ENCODE measurements at regions not wholly inside any gene's neighbourhood (a gene's known extent, or its start where the extent isn't known, plus 50 kb on each side); places are given as distances from the start of the nearest gene placed in this dataset.

DNA sequence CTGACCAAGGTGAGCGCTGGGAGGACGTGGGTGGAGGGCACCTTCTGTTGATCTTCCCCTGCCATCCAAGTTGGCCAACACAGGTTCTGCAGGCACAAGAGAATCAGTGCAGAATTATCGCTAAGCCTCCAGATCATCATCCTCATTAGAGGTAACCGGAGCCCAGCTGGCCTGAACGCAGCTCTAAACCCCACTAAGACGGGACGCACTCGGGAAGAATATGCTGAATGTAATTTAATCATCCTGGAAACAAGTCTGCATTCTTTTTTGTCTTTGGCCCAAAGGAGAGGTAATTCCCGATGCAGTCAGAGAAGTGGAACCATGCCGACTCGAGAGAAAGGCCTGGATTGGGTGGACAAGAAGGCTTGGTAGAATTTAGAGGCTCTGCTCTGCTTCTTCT is 111.0 kb upstream of the GSC start:
- Histone ChIP-seq H3K4me1 (ENCODE audit: control insufficient read depth in 2 of 2, insufficient read depth in 2 of 2, low read length in 2 of 2) (no peaks in the 10 kb centered on the region), H3K9me3 (ENCODE audit: control insufficient read depth in 2 of 2, low read length in 2 of 2) (no peaks in the 10 kb centered on the region), H3K9ac (ENCODE audit: low read depth in 1 of 2, low read length in 2 of 2) (no peak overlapping the region), H3K36me3 (ENCODE audit: control insufficient read depth in 2 of 2, insufficient read depth in 2 of 2, low read length in 2 of 2) (no peaks in the 10 kb centered on the region), H3K4me3 (ENCODE audit: low read length in 2 of 2) (no peak overlapping the region), H3K27ac (ENCODE audit: low read depth in 2 of 2, low read length in 2 of 2) (no peak overlapping the region), H3K27me3 (ENCODE audit: control insufficient read depth in 2 of 2, insufficient read depth in 2 of 2, low read length in 2 of 2) (no peaks in the 10 kb centered on the region)

DNA sequence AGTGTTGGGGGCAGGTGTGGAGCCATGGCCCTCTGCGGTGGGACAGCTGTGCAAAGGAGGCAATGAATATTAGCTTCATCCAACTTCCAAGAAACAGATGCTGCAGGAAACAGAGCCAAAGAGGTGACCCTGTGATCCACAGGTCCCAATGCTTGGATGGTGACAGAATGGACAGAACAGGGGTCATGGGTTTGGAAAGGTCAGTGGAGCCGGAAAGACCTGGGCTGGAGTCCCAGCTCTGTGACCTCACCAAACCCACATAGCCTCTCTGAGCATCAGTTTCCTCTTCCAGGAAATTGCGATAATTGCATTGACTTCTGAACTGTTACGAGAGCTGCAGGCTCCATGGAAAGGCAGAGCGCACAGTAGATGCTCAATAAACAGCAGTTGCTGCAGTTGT is 110.2 kb upstream of the GSC start:
- no peaks in the 10 kb centered on the region for H3K9me3 ChIP-seq (ENCODE audit: control insufficient read depth in 2 of 2, low read length in 2 of 2)
- H3K36me3 ChIP-seq (ENCODE audit: control insufficient read depth in 2 of 2, insufficient read depth in 2 of 2, low read length in 2 of 2), result no peaks in the 10 kb centered on the region
- no peak overlapping the region for H3K9ac ChIP-seq (ENCODE audit: low read depth in 1 of 2, low read length in 2 of 2)
- no peak overlapping the region for H3K4me3 ChIP-seq (ENCODE audit: low read length in 2 of 2)
- H3K27me3 ChIP-seq (ENCODE audit: control insufficient read depth in 2 of 2, insufficient read depth in 2 of 2, low read length in 2 of 2), result no peaks in the 10 kb centered on the region
- no peaks in the 10 kb centered on the region for H3K4me1 ChIP-seq (ENCODE audit: control insufficient read depth in 2 of 2, insufficient read depth in 2 of 2, low read length in 2 of 2)
- H3K27ac ChIP-seq (ENCODE audit: low read depth in 2 of 2, low read length in 2 of 2), result no peak overlapping the region

DNA sequence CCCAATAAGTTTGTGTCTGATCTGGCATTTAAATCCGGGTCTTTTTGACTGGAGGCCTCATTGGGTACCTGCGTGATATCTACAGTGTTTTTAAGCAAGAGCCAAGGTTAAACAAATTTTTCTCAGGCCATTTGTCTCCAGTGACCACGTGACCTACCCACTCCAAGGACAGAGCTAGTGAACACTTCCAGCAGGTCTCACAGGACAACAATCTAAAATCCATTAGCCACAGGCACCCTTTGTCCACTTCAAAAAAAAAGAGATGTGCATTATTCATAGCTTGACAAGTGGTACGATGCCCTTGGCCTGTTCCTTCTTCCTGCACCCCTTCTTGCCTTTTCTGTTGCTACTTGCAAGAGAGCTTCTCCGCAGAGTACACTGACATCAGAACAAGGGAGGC is 109.6 kb upstream of the GSC start:
- no peak overlapping the region for H3K9ac ChIP-seq (ENCODE audit: low read depth in 1 of 2, low read length in 2 of 2)
- H3K36me3 ChIP-seq (ENCODE audit: control insufficient read depth in 2 of 2, insufficient read depth in 2 of 2, low read length in 2 of 2), result no peaks in the 10 kb centered on the region
- no peaks in the 10 kb centered on the region for H3K9me3 ChIP-seq (ENCODE audit: control insufficient read depth in 2 of 2, low read length in 2 of 2)
- H3K4me3 ChIP-seq (ENCODE audit: low read length in 2 of 2), result no peak overlapping the region
- no peak overlapping the region for H3K27ac ChIP-seq (ENCODE audit: low read depth in 2 of 2, low read length in 2 of 2)
- H3K27me3 ChIP-seq (ENCODE audit: control insufficient read depth in 2 of 2, insufficient read depth in 2 of 2, low read length in 2 of 2), result no peaks in the 10 kb centered on the region
- H3K4me1 ChIP-seq (ENCODE audit: control insufficient read depth in 2 of 2, insufficient read depth in 2 of 2, low read length in 2 of 2), result no peaks in the 10 kb centered on the region

DNA sequence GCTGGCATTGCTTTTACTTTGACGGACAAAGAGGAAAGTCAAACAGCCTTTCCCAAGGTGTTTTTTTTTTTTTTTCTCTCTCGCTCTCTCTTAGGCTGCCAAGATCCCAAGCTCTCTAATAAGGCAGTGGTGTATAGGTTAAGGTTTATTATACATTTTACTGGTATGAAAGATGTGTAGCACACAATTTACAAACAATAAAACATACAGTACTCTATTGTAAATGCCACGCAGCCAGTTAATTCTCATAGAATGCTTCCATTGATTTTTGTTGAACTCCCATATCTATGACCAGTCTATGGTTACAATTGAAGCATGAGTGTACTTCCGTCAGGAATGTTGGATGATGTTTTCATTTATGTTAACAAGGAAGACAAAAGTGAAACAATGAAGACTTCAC is 106.4 kb upstream of the GSC start:
- H3K9me3 ChIP-seq (ENCODE audit: control insufficient read depth in 2 of 2, low read length in 2 of 2), result no peaks in the 10 kb centered on the region
- no peaks in the 10 kb centered on the region for H3K4me1 ChIP-seq (ENCODE audit: control insufficient read depth in 2 of 2, insufficient read depth in 2 of 2, low read length in 2 of 2)
- H3K27ac ChIP-seq (ENCODE audit: low read depth in 2 of 2, low read length in 2 of 2), result no peak overlapping the region
- no peak overlapping the region for H3K9ac ChIP-seq (ENCODE audit: low read depth in 1 of 2, low read length in 2 of 2)
- H3K27me3 ChIP-seq (ENCODE audit: control insufficient read depth in 2 of 2, insufficient read depth in 2 of 2, low read length in 2 of 2), result no peaks in the 10 kb centered on the region
- H3K36me3 ChIP-seq (ENCODE audit: control insufficient read depth in 2 of 2, insufficient read depth in 2 of 2, low read length in 2 of 2), result no peaks in the 10 kb centered on the region
- no peak overlapping the region for H3K4me3 ChIP-seq (ENCODE audit: low read length in 2 of 2)

DNA sequence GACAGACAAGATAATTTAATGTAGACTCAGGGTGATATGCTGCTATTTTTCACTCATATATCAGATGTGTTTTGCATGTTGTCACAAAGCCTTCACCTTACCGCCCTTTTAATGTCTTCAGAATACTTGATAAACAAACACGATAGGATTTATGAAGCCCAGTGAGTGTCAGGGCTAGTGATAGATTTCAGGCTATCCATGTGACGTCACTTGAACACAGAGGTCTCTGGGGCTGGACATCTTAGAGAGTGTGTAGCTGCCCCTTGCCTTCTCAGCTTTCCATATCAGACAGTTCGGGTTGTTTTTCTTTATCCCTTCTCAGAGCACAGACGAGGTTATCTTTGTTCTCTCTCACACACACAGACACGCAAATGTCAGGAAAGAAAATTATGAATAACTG is 105.3 kb upstream of the GSC start:
- Histone ChIP-seq H3K9ac (ENCODE audit: low read depth in 1 of 2, low read length in 2 of 2) (no peak overlapping the region), H3K9me3 (ENCODE audit: control insufficient read depth in 2 of 2, low read length in 2 of 2) (no peaks in the 10 kb centered on the region), H3K4me1 (ENCODE audit: control insufficient read depth in 2 of 2, insufficient read depth in 2 of 2, low read length in 2 of 2) (no peaks in the 10 kb centered on the region), H3K27me3 (ENCODE audit: control insufficient read depth in 2 of 2, insufficient read depth in 2 of 2, low read length in 2 of 2) (no peaks in the 10 kb centered on the region), H3K27ac (ENCODE audit: low read depth in 2 of 2, low read length in 2 of 2) (no peak overlapping the region), H3K36me3 (ENCODE audit: control insufficient read depth in 2 of 2, insufficient read depth in 2 of 2, low read length in 2 of 2) (no peaks in the 10 kb centered on the region), H3K4me3 (ENCODE audit: low read length in 2 of 2) (no peak overlapping the region)

DNA sequence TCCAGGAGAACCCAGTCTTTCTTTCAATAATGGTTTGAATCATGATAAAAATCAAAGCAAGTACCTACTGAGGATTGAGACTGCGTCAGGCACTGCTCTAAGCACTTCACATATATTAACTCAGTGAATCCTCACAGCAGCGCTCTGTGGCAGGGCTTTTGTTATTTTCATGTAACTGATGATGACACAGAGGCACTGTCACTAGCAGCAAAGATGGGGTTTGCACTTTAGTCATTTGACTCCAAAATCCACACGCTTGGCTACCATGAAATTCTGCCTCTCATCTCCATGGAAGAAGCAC is 98.8 kb upstream of the GSC start:
- Histone ChIP-seq H3K27me3 (ENCODE audit: control insufficient read depth in 2 of 2, insufficient read depth in 2 of 2, low read length in 2 of 2) (peaks cover 8 to 22% of the 10 kb centered on the region in 2 donors), H3K4me3 (ENCODE audit: low read length in 2 of 2) (no peak overlapping the region), H3K4me1 (ENCODE audit: control insufficient read depth in 2 of 2, insufficient read depth in 2 of 2, low read length in 2 of 2) (no peaks in the 10 kb centered on the region), H3K9me3 (ENCODE audit: control insufficient read depth in 2 of 2, low read length in 2 of 2) (no peaks in the 10 kb centered on the region), H3K36me3 (ENCODE audit: control insufficient read depth in 2 of 2, insufficient read depth in 2 of 2, low read length in 2 of 2) (no peaks in the 10 kb centered on the region), H3K27ac (ENCODE audit: low read depth in 2 of 2, low read length in 2 of 2) (no peak overlapping the region), H3K9ac (ENCODE audit: low read depth in 1 of 2, low read length in 2 of 2) (no peak overlapping the region)

DNA sequence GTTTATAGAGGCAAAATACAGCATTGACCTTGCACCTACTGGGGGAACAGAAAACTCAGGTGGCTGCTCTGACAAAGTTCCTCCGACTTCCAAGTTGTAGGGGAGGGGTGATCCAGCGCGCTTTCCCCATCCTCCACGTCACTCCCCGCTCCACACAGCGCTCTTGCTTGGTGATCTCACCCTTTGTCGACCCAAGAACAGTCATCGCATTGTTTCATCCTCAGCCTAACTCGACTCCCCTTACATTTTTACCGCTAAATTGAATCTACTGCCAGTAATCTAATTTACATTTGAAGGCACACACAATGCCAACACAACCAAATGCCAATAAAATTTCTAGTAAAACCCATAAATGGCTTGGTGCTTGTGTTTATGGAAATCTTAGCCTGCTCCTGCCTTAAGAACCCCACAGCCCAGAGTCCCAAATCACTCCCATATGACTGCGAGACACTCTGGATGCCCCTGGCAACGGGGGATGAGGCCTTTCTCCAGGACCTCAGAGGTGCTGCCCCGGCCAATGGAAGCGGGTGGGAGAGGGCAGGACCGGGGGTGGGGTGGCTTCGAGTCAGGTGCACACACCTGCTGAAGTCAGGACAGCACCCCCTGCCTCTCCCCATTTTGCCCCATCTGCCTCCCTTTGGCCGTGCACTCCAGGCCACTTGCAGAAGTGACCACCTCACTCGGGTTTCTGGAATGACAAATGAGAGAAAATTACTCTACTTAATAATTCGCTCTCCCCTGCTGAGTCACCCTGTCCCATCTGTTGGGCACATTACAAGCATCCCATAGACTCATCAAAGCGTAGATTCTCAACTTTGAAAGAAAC is 98.2 kb upstream of the GSC start:
- Histone ChIP-seq H3K36me3 (ENCODE audit: control insufficient read depth in 2 of 2, insufficient read depth in 2 of 2, low read length in 2 of 2) (no peaks in the 10 kb centered on the region), H3K9ac (ENCODE audit: low read depth in 1 of 2, low read length in 2 of 2) (no peak overlapping the region), H3K27me3 (ENCODE audit: control insufficient read depth in 2 of 2, insufficient read depth in 2 of 2, low read length in 2 of 2) (peaks cover 8 to 24% of the 10 kb centered on the region in 2 donors), H3K27ac (ENCODE audit: low read depth in 2 of 2, low read length in 2 of 2) (no peak overlapping the region), H3K4me3 (ENCODE audit: low read length in 2 of 2) (no peak overlapping the region), H3K4me1 (ENCODE audit: control insufficient read depth in 2 of 2, insufficient read depth in 2 of 2, low read length in 2 of 2) (no peaks in the 10 kb centered on the region), H3K9me3 (ENCODE audit: control insufficient read depth in 2 of 2, low read length in 2 of 2) (no peaks in the 10 kb centered on the region)

DNA sequence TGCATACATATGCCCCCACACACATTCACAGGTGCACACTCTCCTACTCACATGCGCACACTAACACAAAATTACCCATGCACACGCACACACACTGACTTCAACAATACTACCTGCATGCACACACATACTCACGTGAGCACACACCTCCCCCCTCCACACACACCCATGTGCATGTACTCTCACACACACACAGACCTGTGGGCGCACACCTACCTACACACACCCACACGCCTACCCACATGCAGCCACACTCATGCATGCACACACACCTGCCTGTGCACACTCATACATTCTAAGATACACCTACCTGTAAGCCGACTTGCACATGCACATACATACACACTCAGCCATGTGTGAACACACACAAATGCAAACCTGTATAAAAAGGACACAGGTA is 97.3 kb upstream of the GSC start:
- H3K27me3 ChIP-seq (ENCODE audit: control insufficient read depth in 2 of 2, insufficient read depth in 2 of 2, low read length in 2 of 2), result peaks cover 8 to 24% of the 10 kb centered on the region in 2 donors

DNA sequence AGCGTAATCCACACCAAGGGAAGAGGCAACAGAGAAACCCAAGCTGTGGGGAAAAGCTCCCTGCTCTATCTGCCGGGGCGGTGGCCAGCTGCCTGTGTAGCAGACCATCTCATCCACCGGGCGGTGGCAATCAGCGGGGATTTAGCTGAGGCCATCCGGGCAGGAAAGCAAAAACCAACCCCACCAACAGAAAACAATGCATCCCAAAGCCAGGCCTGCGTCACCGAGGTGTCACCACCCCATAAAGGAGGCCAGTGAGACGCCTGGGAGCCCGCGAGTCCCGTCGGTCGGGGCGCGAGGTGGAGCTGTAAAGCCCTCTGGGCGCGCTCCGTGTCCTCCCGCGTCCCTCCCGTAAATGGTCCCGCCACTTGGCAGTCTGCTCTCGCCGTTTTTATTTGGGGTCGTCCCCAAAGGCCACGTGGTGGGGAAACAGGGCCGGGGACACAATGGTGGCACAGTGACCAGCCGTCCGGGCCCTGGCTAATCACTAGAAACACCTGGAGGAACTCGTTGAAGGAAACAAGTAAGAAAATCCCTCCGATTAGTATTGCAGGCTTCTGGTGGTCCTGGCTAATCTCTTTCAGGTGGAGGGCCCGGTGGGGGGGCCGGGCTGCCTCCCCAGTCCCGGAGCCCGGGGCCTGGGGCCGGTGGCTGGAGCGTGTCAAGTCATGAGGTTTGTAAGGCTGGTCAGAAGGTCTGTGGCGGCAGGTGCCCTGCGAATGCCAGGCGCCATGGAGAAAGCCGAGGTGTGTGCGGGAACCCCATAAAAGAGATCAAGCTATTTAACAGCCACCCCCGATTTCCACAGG is 94.7 kb upstream of the GSC start:
- Histone ChIP-seq H3K4me1 (ENCODE audit: control insufficient read depth in 2 of 2, insufficient read depth in 2 of 2, low read length in 2 of 2) (no peaks in the 10 kb centered on the region), H3K27ac (ENCODE audit: low read depth in 2 of 2, low read length in 2 of 2) (no peak overlapping the region), H3K36me3 (ENCODE audit: control insufficient read depth in 2 of 2, insufficient read depth in 2 of 2, low read length in 2 of 2) (no peaks in the 10 kb centered on the region), H3K4me3 (ENCODE audit: low read length in 2 of 2) (no peak overlapping the region), H3K27me3 (ENCODE audit: control insufficient read depth in 2 of 2, insufficient read depth in 2 of 2, low read length in 2 of 2) (peaks cover 8 to 24% of the 10 kb centered on the region in 2 donors), H3K9ac (ENCODE audit: low read depth in 1 of 2, low read length in 2 of 2) (no peak overlapping the region), H3K9me3 (ENCODE audit: control insufficient read depth in 2 of 2, low read length in 2 of 2) (no peaks in the 10 kb centered on the region)

More for the DNA sequence above, 97.3 kb upstream of the GSC start:
- Histone ChIP-seq H3K9ac (ENCODE audit: low read depth in 1 of 2, low read length in 2 of 2) (no peak overlapping the region), H3K27ac (ENCODE audit: low read depth in 2 of 2, low read length in 2 of 2) (no peak overlapping the region), H3K4me1 (ENCODE audit: control insufficient read depth in 2 of 2, insufficient read depth in 2 of 2, low read length in 2 of 2) (no peaks in the 10 kb centered on the region), H3K4me3 (ENCODE audit: low read length in 2 of 2) (no peak overlapping the region), H3K9me3 (ENCODE audit: control insufficient read depth in 2 of 2, low read length in 2 of 2) (no peaks in the 10 kb centered on the region), H3K36me3 (ENCODE audit: control insufficient read depth in 2 of 2, insufficient read depth in 2 of 2, low read length in 2 of 2) (no peaks in the 10 kb centered on the region)

DNA sequence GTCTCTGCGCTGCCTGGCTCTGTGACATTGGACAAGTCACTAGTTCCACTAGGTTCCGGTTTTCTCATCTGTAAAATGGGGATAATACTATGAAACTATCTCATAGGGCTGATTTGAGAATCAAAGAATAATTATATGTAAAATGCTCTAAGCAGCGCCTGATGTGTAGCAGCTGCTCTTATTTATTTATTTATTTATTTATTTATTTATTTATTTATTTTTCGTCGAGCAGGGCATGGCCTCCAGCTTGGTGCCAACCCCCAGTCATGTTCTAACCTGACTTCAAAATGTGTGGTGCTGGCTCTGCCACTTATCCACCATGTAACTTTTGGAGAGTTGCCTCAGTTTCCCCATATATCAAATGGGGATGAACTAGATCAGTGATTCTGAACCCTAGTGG is 93.5 kb upstream of the GSC start:
- H3K4me1 ChIP-seq (ENCODE audit: control insufficient read depth in 2 of 2, insufficient read depth in 2 of 2, low read length in 2 of 2), result no peaks in the 10 kb centered on the region
- H3K27ac ChIP-seq (ENCODE audit: low read depth in 2 of 2, low read length in 2 of 2), result no peak overlapping the region
- no peak overlapping the region for H3K4me3 ChIP-seq (ENCODE audit: low read length in 2 of 2)
- H3K9ac ChIP-seq (ENCODE audit: low read depth in 1 of 2, low read length in 2 of 2), result no peak overlapping the region
- H3K36me3 ChIP-seq (ENCODE audit: control insufficient read depth in 2 of 2, insufficient read depth in 2 of 2, low read length in 2 of 2), result no peaks in the 10 kb centered on the region
- no peaks in the 10 kb centered on the region for H3K9me3 ChIP-seq (ENCODE audit: control insufficient read depth in 2 of 2, low read length in 2 of 2)
- H3K27me3 ChIP-seq (ENCODE audit: control insufficient read depth in 2 of 2, insufficient read depth in 2 of 2, low read length in 2 of 2), result peaks cover 10 to 24% of the 10 kb centered on the region in 2 donors
